Heart left ventricle (tissue), 13 donors: ENCODE measurements at regions not wholly inside any gene's neighbourhood (a gene's known extent, or its start where the extent isn't known, plus 50 kb on each side); places are given as distances from the start of the nearest gene placed in this dataset.

ENCODE experiments used
- CTCF ChIP-seq, 12 donors: fragments of 200-600 bp; sonication (generic) in 4 of 12; IDR thresholded peaks; one replicate each; pipeline versions ENCODE4 v1.5.0 to v1.8.0; 2018 to 2022; ENCODE audit warnings: antibody characterized with exemption in 12 of 12, mild to moderate bottlenecking in 5 of 12
- POLR2A ChIP-seq, 2 donors: fragments of 450-650 bp; IDR thresholded peaks; one replicate each; pipeline ENCODE4 v1.6.1; 2017; ENCODE audit warnings: antibody characterized with exemption in 2 of 2, mild to moderate bottlenecking in 2 of 2, moderate library complexity in 2 of 2
- donor health status: ischemic (EF 13 %, LVEDD 7.1; RV severe dilation, severe dysfunction).
- donor health status: DM: no; HTN: yes; CAD: no.
- donor health status: DM: no; HTN: no; CAD: no.
- donor health status: ischemic (EF 25% LVEDD 6.9; RV normal size, moderate dysfunction).
- donor health status: ischemic (EF 25% LVEDD 5.7; RV mildly dilated, moderate dysfunction).
- donor health status: ischemic (EF 35%, LVEDD 5.7; RV mildly dilated, moderate dysfunction).
- donor health status: nonischemic (EF 11% LVEDD 7.7; RV severe dilation, severe dysfunction).
- donor health status: DM: yes; HTN: yes; CAD: no.
- donor health status: PGD.
- donor health status: ischemic (EF 29% LVEDD 5.4; RV normal size, mild dysfunction).
- donor health status: nonischemic (EF 23%, LVEDD 6.1; RV moderate dilation, normal function).

GRCh38 chr2:220473611-220474010, 846.2 kb downstream of the SLC4A3 start:
- TF ChIP-seq CTCF (IDR thresholded peaks at IDR 0.05) (no peak), POLR2A (IDR thresholded peaks at IDR 0.05) (no peak)
